SU-DHL-6 (cell line): ENCODE measurements at regions not wholly inside any gene's neighbourhood (a gene's known extent, or its start where the extent isn't known, plus 50 kb on each side); places are given as distances from the start of the nearest gene placed in this dataset.

Experiments used
- H2AFZ ChIP-seq: fragments of 200-600 bp; sonication (generic); 2 replicates; pipeline ENCODE4 v1.6.1; 2014; ENCODE audit warnings: low read depth, mild to moderate bottlenecking, moderate library complexity, mixed read lengths, antibody characterized with exemption, low read length; ENCODE audit not compliant: severe bottlenecking
- H3F3A ChIP-seq: fragments of 200-600 bp; shearing (Covaris generic); 2 replicates; pipeline ENCODE4 v1.6.0; 2016; ENCODE audit warnings: antibody characterized with exemption, mild to moderate bottlenecking; ENCODE audit not compliant: insufficient read depth
- H3K27ac ChIP-seq: fragments of 200-600 bp; sonication (generic); 2 replicates; pipeline ENCODE4 v1.5.1; 2016; ENCODE audit warnings: low read depth, mild to moderate bottlenecking, low read length, moderate library complexity, mixed read lengths
- H3K27me3 ChIP-seq: fragments of 200-600 bp; sonication (generic), shearing (Covaris generic); 2 replicates; pipeline ENCODE4 v1.6.0; 2014; ENCODE audit warnings: mild to moderate bottlenecking, low read length
- H3K36me3 ChIP-seq: fragments of 200-600 bp; sonication (generic); 2 replicates; pipeline ENCODE4 v1.6.1; 2014; ENCODE audit warnings: mild to moderate bottlenecking, low read length, mixed read lengths
- H3K4me2 ChIP-seq: fragments of 300-600, 200-600 bp; shearing (Covaris generic), sonication (generic); 2 replicates; pipeline ENCODE4 v1.6.0; 2014; ENCODE audit warnings: low read length, low read depth, mild to moderate bottlenecking; ENCODE audit not compliant: poor library complexity, severe bottlenecking
- H3K4me3 ChIP-seq: fragments of 200-600 bp; sonication (generic); 2 replicates; pipeline ENCODE4 v1.5.1; 2014; ENCODE audit warnings: antibody characterized with exemption, low read length, mild to moderate bottlenecking, mixed read lengths; ENCODE audit not compliant: insufficient read depth, poor library complexity, severe bottlenecking
- H3K79me2 ChIP-seq: fragments of 200-600 bp; sonication (generic); 2 replicates; pipeline ENCODE4 v1.6.1; 2014; ENCODE audit warnings: mild to moderate bottlenecking, low read length, moderate library complexity; ENCODE audit not compliant: insufficient read depth
- H3K9ac ChIP-seq: fragments of 200-600 bp; sonication (generic); 2 replicates; pipeline ENCODE4 v1.7.0; 2014; ENCODE audit warnings: mild to moderate bottlenecking, low read length
- H3K9me2 ChIP-seq: fragments of 200-600 bp; sonication (generic); replicated peaks from 2 replicates; pipeline ENCODE4 v1.6.1; 2014; ENCODE audit warnings: low read length; ENCODE audit not compliant: insufficient read depth
- H3K9me3 ChIP-seq: fragments of 200-600 bp; sonication (generic); 2 replicates; pipeline ENCODE4 v1.6.1; 2014; ENCODE audit warnings: low read length, mixed read lengths; ENCODE audit not compliant: insufficient read depth
- H4K20me1 ChIP-seq: fragments of 200-600 bp; sonication (generic); 2 replicates; pipeline ENCODE4 v1.6.1; 2014; ENCODE audit warnings: low read depth, mild to moderate bottlenecking, antibody characterized with exemption, low read length, moderate library complexity, mixed read lengths
- CTCF ChIP-seq: fragments of 200-600 bp; sonication (generic); IDR thresholded peaks from one replicate; pipeline ENCODE4 v1.5.1; 2017; ENCODE audit warnings: antibody characterized with exemption, mild to moderate bottlenecking, low read length, moderate library complexity; ENCODE audit not compliant: insufficient read depth, poor library complexity, severe bottlenecking
- EZH2phosphoT487 ChIP-seq: fragments of 200-600 bp; sonication (generic), shearing (Covaris generic); conservative IDR thresholded peaks from 2 replicates; pipeline ENCODE4 v1.6.1; 2018; ENCODE audit warnings: mild to moderate bottlenecking, antibody characterized with exemption, low read length, moderate library complexity, mixed read lengths

- Histone ChIP-seq H2AFZ (no peak overlapping the region), H4K20me1 (no peaks in the 10 kb centered on the region), H3K79me2 (no peaks in the 10 kb centered on the region), H3K9me2 (no peaks in the 10 kb centered on the region), H3K27me3 (no peaks in the 10 kb centered on the region), H3K4me2 (no peak overlapping the region), H3K9ac (no peak overlapping the region), H3K9me3 (no peaks in the 10 kb centered on the region), H3K27ac (no peak overlapping the region), H3F3A (no peaks in the 10 kb centered on the region), H3K4me3 (no peak overlapping the region), H3K36me3 (no peaks in the 10 kb centered on the region)
- no peak for TF ChIP-seq EZH2phosphoT487
- no peak for TF ChIP-seq CTCF
Measured at GRCh38 chr12:102549691-102550090, 69.3 kb upstream of the IGF1 start.

DNA sequence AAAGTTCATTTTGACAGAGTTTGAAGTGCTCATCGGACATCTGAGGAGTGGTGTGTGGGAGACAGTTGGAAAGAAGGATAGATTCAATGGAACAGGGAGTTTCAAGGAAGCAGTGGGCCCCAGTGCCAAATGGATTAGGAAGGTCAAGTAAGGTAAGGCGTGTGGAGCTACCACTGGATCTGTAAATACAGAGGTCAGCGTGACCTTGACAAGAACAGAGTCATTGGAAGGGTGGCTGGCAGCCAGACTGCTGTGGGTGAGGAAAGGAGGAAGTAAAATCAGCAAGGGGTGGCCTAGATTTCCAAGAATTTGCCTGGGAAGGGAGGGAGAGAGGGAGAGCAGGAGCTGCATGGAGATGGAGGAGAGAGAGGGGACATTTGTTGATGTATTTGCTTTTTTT lies 68.2 kb upstream of the IGF1 start:
- no peaks in the 10 kb centered on the region for H3K9me3 ChIP-seq
- H3K79me2 ChIP-seq = no peaks in the 10 kb centered on the region
- no peaks in the 10 kb centered on the region for H3F3A ChIP-seq
- H4K20me1 ChIP-seq = no peaks in the 10 kb centered on the region
- no peaks in the 10 kb centered on the region for H3K27me3 ChIP-seq
- no peaks in the 10 kb centered on the region for H3K9me2 ChIP-seq
- H3K4me3 ChIP-seq = no peak overlapping the region
- no peak overlapping the region for H2AFZ ChIP-seq
- no peak overlapping the region for H3K27ac ChIP-seq
- H3K4me2 ChIP-seq = no peak overlapping the region
- TF ChIP-seq CTCF (no peak), EZH2phosphoT487 (no peak)
- H3K9ac ChIP-seq = no peak overlapping the region
- H3K36me3 ChIP-seq = no peaks in the 10 kb centered on the region

GRCh38 chr12:102543494-102544485 lies 63.4 kb upstream of the IGF1 start:
- TF ChIP-seq EZH2phosphoT487 (no peak), CTCF (no peak)
- no peaks in the 10 kb centered on the region for H3K9me2 ChIP-seq
- no peaks in the 10 kb centered on the region for H3K36me3 ChIP-seq
- H3K27ac ChIP-seq = no peak overlapping the region
- H3K27me3 ChIP-seq = no peaks in the 10 kb centered on the region
- H3K4me2 ChIP-seq = no peak overlapping the region
- no peaks in the 10 kb centered on the region for H3F3A ChIP-seq
- H2AFZ ChIP-seq = no peak overlapping the region
- no peaks in the 10 kb centered on the region for H4K20me1 ChIP-seq
- H3K79me2 ChIP-seq = no peaks in the 10 kb centered on the region
- no peak overlapping the region for H3K9ac ChIP-seq
- no peak overlapping the region for H3K4me3 ChIP-seq
- no peaks in the 10 kb centered on the region for H3K9me3 ChIP-seq
